GM12878 (cell line): ENCODE measurements at regions not wholly inside any gene's neighbourhood (a gene's known extent, or its start where the extent isn't known, plus 50 kb on each side); places are given as distances from the start of the nearest gene placed in this dataset.

Experiments used
- ATAC-seq: fragments of 200-7000 bp; cut with Tn5 transposase; 3 replicates; pipeline ENCODE4 v1.9.1; 2020; ENCODE audit warnings: mild to moderate bottlenecking, moderate library complexity
- BruUV-seq: library from RNA; stranded (reverse); fragments of 400-500 nt; replicated peaks from 2 replicates; lab custom pipeline; 2021; lab: Mats Ljungman, UMichigan
- CTCF ChIA-PET: fragments of 300-600 bp; sonication (Branson Sonifier 250); formaldehyde crosslinking; extraction: SDS; loops from one replicate; lab custom pipeline; 2021; ENCODE audit warnings: inconsistent platforms; lab: Yijun Ruan, JAX
- POLR2A ChIA-PET: fragments of 350-600 bp; formaldehyde crosslinking; extraction: SDS; loops from one replicate; lab custom pipeline; 2021; ENCODE audit warnings: inconsistent platforms; lab: Charles Lee
- RAD21 ChIA-PET: fragments of 300-600 bp; sonication (Branson Sonifier 250); formaldehyde crosslinking; loops from one replicate; lab custom pipeline; 2023; ENCODE audit warnings: antibody characterized with exemption; ENCODE audit not compliant: unreplicated experiment; lab: Charles Lee
- SMC1A ChIA-PET: fragments of 300-600 bp; sonication (Branson Sonifier 250); formaldehyde crosslinking; loops from one replicate; lab custom pipeline; 2023; ENCODE audit not compliant: unreplicated experiment, uncharacterized antibody; lab: Charles Lee
- DNase-seq: peaks from one replicate; pipeline ENCODE4 v3.0.0-alpha.2; 2011; ENCODE audit warnings: low read depth, low spot score
- FAIRE-seq: peaks from 3 replicates; lab custom pipeline; 2011; peaks lifted over from hg19 to GRCh38; lab: Jason Lieb, UNC
- H2AFZ ChIP-seq: 2 replicates; pipeline ENCODE4 v1.6.0; 2011; ENCODE audit warnings: low read depth, low read length, control low read depth; ENCODE audit not compliant: control insufficient read depth
- H3K27ac ChIP-seq: 2 replicates; pipeline ENCODE4 v1.5.1; 2011; ENCODE audit warnings: control low read depth; ENCODE audit not compliant: control insufficient read depth, insufficient read depth
- H3K27me3 ChIP-seq, 2 experiments: replicated peaks in 1 of 2; 2 replicates each; pipeline versions ENCODE4 v1.6.0 to v1.6.1; 2011; ENCODE audit warnings: low read length in 1 of 2; ENCODE audit not compliant: control insufficient read depth in 2 of 2, insufficient read depth in 2 of 2
- H3K36me3 ChIP-seq, 2 experiments: 2 replicates each; pipeline ENCODE4 v1.5.1; 2011; ENCODE audit warnings: low read length in 1 of 2; ENCODE audit not compliant: control insufficient read depth in 2 of 2, insufficient read depth in 2 of 2
- H3K4me1 ChIP-seq: 2 replicates; pipeline ENCODE4 v1.6.1; 2011; ENCODE audit warnings: mild to moderate bottlenecking, low read length, moderate library complexity, mixed read lengths; ENCODE audit not compliant: control insufficient read depth, insufficient read depth
- H3K4me2 ChIP-seq: 2 replicates; pipeline ENCODE4 v1.6.0; 2011; ENCODE audit warnings: control low read depth; ENCODE audit not compliant: control insufficient read depth, insufficient read depth
- H3K4me3 ChIP-seq: fragments of 200-600 bp; sonication (generic); 2 replicates; pipeline ENCODE4 v1.5.1; 2016
- H3K79me2 ChIP-seq: 2 replicates; pipeline ENCODE4 v1.6.0; 2011; ENCODE audit warnings: low read length; ENCODE audit not compliant: control insufficient read depth, insufficient read depth
- H3K9ac ChIP-seq: 2 replicates; pipeline ENCODE4 v1.8.0; 2011; ENCODE audit warnings: low read length, control low read depth, mixed read lengths; ENCODE audit not compliant: control insufficient read depth, insufficient read depth
- H3K9me3 ChIP-seq: replicated peaks from 3 replicates; pipeline ENCODE4 v1.5.1; 2011; ENCODE audit warnings: mild to moderate bottlenecking, low read length; ENCODE audit not compliant: control insufficient read depth, insufficient read depth
- H4K20me1 ChIP-seq: 2 replicates; pipeline ENCODE4 v1.6.0; 2011; ENCODE audit not compliant: control insufficient read depth, insufficient read depth
- BMI1 ChIP-seq: fragments of 450-650 bp; IDR thresholded peaks from 2 replicates; pipeline ENCODE4 v1.6.1; 2016; ENCODE audit warnings: mild to moderate bottlenecking, moderate library complexity, borderline replicate concordance
- BRCA1 ChIP-seq: IDR thresholded peaks from 2 replicates; pipeline ENCODE4 v1.6.1; 2011; ENCODE audit warnings: low read depth, low read length, improper control_type of control experiment
- CREM ChIP-seq: IDR thresholded peaks from 2 replicates; pipeline ENCODE4 v1.6.1; 2014; ENCODE audit warnings: antibody characterized with exemption, low read depth
- ESRRA ChIP-seq: IDR thresholded peaks from 2 replicates; pipeline ENCODE4 v1.6.1; 2012; ENCODE audit warnings: mild to moderate bottlenecking, low read length, improper control_type of control experiment
- ETV6 ChIP-seq, 2 experiments: fragments of 450-650 bp in 1 of 2; IDR thresholded peaks in 1 of 2; conservative IDR thresholded peaks in 1 of 2; 2 replicates each; pipeline ENCODE4 v1.6.1; 2014; ENCODE audit warnings: antibody characterized with exemption in 1 of 2, borderline replicate concordance in 1 of 2, low read depth in 1 of 2, mild to moderate bottlenecking in 1 of 2, moderate library complexity in 1 of 2
- HDAC6 ChIP-seq: fragments of 200-600 bp; sonication (generic); IDR thresholded peaks from one replicate; pipeline ENCODE4 v1.8.0; 2017; ENCODE audit warnings: antibody characterized with exemption; ENCODE audit not compliant: unreplicated experiment
- IRF4 ChIP-seq: IDR thresholded peaks from 2 replicates; pipeline ENCODE4 v1.6.1; 2011; ENCODE audit warnings: low read depth, low read length
- KLF5 ChIP-seq: fragments of 450-650 bp; IDR thresholded peaks from 2 replicates; pipeline ENCODE4 v1.6.1; 2014; ENCODE audit warnings: mild to moderate bottlenecking; ENCODE audit not compliant: partially characterized antibody
- MYC ChIP-seq: IDR thresholded peaks from 2 replicates; pipeline ENCODE4 v1.6.1; 2011; ENCODE audit warnings: mild to moderate bottlenecking, low read length, moderate library complexity, inconsistent platforms; ENCODE audit not compliant: insufficient read depth, insufficient replicate concordance, insufficient read length, severe bottlenecking
- NBN ChIP-seq: fragments of 450-650 bp; IDR thresholded peaks from 2 replicates; pipeline ENCODE4 v1.6.1; 2016
- NFXL1 ChIP-seq: fragments of 450-650 bp; IDR thresholded peaks from 2 replicates; pipeline ENCODE4 v1.6.1; 2017; ENCODE audit warnings: antibody characterized with exemption, mild to moderate bottlenecking, borderline replicate concordance
- PML ChIP-seq: IDR thresholded peaks from 2 replicates; pipeline ENCODE4 v1.6.1; 2012; ENCODE audit warnings: low read length, inconsistent platforms
- POLR2AphosphoS2 ChIP-seq: IDR thresholded peaks from 2 replicates; pipeline ENCODE4 v1.6.1; 2011; ENCODE audit warnings: low read depth, mild to moderate bottlenecking, low read length, improper control_type of control experiment, moderate library complexity
- TCF12 ChIP-seq: IDR thresholded peaks from 2 replicates; pipeline ENCODE4 v1.6.1; 2011; ENCODE audit warnings: low read depth, mild to moderate bottlenecking, low read length
- WGBS: methylation state at CpG from one replicate; pipeline ENCODE4 v1.1.6; 2016; ENCODE audit warnings: low lambda C conversion rate; ENCODE audit not compliant: insufficient replicate concordance, insufficient coverage; ENCODE audit errors: missing lambda C conversion rate; 5-methylcytosine and 5-hydroxymethylcytosine counted together
- in situ Hi-C: fragments of 300-500 bp; cut with MboI; formaldehyde crosslinking; loops from 9 replicates; pipeline ENCODE4 v1.14.3; 2018; ENCODE audit warnings: mixed read lengths
- intact Hi-C: fragments of 100-400 bp; cut with micrococcal nuclease; formaldehyde crosslinking; loops from one replicate; pipeline ENCODE4 v1.14.2; 2022; ENCODE audit not compliant: unreplicated experiment
- TF ChIP-seq, protein P1 (sequence below): fragments of 450-650 bp; IDR thresholded peaks from 2 replicates; pipeline ENCODE4 v1.6.1; 2018; ENCODE audit warnings: borderline replicate concordance, mild to moderate bottlenecking; ENCODE audit not compliant: partially characterized antibody
- TF ChIP-seq, protein P2 (sequence below): IDR thresholded peaks from 2 replicates; pipeline ENCODE4 v1.6.1; 2011; ENCODE audit warnings: mild to moderate bottlenecking, low read depth, low read length, moderate library complexity; ENCODE audit not compliant: insufficient replicate concordance
- TF ChIP-seq, protein P3 (sequence below): fragments of 450-650 bp; IDR thresholded peaks from 2 replicates; pipeline ENCODE4 v1.6.1; 2017; ENCODE audit warnings: mild to moderate bottlenecking, low read depth, inconsistent platforms; ENCODE audit not compliant: poor library complexity, severe bottlenecking

DNA sequence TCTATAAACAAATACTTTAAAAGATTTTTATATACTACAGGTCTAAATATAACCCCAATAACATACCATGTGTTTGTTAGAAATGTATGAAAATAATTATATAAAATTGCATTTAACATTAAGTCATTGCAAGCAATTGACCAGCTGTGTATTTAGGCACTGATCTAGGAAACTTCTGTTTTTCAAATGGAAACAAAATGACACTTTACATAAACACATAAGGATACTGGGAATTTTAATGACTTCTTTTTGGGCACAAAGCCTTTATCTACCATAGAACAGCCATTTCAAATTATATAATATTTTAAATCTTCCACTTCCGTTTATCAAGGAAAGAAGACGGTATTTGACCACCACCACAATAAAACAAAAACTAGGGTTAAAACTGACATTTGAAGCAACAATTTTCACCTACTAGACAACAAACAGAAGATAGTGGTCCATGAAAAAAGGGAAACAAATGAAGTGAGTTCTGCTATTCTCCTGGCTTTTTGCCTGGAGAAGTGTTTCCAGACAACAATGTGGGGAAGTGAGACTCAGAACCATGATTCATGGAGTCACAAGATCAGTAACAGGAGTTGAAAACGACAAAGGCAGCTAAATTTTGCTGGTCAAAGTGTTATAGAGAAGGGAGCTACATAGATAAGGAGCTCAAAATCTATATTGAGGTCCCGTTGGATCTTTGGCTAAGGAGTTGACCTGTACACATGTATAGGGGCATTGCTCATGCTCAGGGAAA, 475.1 kb downstream of the TRHDE start:
- Histone ChIP-seq H3K4me2 (no peak overlapping the region), H3K4me1 (no peaks in the 10 kb centered on the region), H3K27ac (no peak overlapping the region), H3K4me3 (no peak overlapping the region), H4K20me1 (no peaks in the 10 kb centered on the region), H3K79me2 (no peaks in the 10 kb centered on the region), H3K9ac (no peak overlapping the region), H3K27me3 (no peaks in the 10 kb centered on the region), H3K9me3 (no peaks in the 10 kb centered on the region), H2AFZ (no peak overlapping the region), H3K36me3 (no peaks in the 10 kb centered on the region)
- SMC1A ChIA-PET = no interaction called here
- intact Hi-C loops = no loop called here
- RAD21 ChIA-PET = interaction anchor here (0.5 kb wide), 1 partner anchor 302 kb away, joined by 3 read pairs; no protein-coding TSS in a partner anchor
- FAIRE-seq (no peak), ATAC-seq (no peak), DNase-seq (no peak)
- CTCF ChIA-PET = no interaction called here
- in situ Hi-C loops = no loop called here
- POLR2A ChIA-PET = no interaction called here
- BruUV-seq = no TSS peak
- WGBS = 45% methylated on average over 4 of the region's 4 CpGs
- TF ChIP-seq NBN (no peak), MYC (no peak), BRCA1 (no peak), CREM (no peak), HDAC6 (no peak), BMI1 (no peak), NFXL1 (no peak), KLF5 (no peak), ESRRA (no peak), ETV6 (conservative IDR thresholded peaks at IDR 0.05 in 1 of 2, IDR thresholded peaks at IDR 0.05 in 1 of 2; ENCODE audit: borderline replicate concordance in 1 of 2, low read depth in 1 of 2) (no peak), POLR2AphosphoS2 (no peak), TCF12 (no peak), IRF4 (no peak), PML (no peak)
- TF ChIP-seq, protein P1, sequence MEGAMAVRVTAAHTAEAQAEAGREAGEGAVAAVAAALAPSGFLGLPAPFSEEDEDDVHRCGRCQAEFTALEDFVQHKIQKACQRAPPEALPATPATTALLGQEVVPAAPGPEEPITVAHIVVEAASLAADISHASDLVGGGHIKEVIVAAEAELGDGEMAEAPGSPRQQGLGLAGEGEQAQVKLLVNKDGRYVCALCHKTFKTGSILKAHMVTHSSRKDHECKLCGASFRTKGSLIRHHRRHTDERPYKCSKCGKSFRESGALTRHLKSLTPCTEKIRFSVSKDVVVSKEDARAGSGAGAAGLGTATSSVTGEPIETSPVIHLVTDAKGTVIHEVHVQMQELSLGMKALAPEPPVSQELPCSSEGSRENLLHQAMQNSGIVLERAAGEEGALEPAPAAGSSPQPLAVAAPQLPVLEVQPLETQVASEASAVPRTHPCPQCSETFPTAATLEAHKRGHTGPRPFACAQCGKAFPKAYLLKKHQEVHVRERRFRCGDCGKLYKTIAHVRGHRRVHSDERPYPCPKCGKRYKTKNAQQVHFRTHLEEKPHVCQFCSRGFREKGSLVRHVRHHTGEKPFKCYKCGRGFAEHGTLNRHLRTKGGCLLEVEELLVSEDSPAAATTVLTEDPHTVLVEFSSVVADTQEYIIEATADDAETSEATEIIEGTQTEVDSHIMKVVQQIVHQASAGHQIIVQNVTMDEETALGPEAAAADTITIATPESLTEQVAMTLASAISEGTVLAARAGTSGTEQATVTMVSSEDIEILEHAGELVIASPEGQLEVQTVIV = no peak
- TF ChIP-seq, protein P2, sequence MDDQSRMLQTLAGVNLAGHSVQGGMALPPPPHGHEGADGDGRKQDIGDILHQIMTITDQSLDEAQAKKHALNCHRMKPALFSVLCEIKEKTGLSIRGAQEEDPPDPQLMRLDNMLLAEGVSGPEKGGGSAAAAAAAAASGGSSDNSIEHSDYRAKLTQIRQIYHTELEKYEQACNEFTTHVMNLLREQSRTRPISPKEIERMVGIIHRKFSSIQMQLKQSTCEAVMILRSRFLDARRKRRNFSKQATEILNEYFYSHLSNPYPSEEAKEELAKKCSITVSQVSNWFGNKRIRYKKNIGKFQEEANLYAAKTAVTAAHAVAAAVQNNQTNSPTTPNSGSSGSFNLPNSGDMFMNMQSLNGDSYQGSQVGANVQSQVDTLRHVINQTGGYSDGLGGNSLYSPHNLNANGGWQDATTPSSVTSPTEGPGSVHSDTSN = no peak
- TF ChIP-seq, protein P3, sequence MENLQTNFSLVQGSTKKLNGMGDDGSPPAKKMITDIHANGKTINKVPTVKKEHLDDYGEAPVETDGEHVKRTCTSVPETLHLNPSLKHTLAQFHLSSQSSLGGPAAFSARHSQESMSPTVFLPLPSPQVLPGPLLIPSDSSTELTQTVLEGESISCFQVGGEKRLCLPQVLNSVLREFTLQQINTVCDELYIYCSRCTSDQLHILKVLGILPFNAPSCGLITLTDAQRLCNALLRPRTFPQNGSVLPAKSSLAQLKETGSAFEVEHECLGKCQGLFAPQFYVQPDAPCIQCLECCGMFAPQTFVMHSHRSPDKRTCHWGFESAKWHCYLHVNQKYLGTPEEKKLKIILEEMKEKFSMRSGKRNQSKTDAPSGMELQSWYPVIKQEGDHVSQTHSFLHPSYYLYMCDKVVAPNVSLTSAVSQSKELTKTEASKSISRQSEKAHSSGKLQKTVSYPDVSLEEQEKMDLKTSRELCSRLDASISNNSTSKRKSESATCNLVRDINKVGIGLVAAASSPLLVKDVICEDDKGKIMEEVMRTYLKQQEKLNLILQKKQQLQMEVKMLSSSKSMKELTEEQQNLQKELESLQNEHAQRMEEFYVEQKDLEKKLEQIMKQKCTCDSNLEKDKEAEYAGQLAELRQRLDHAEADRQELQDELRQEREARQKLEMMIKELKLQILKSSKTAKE = no peak
